Mucosa of rectum (tissue), 2 donors: ENCODE measurements at regions not wholly inside any gene's neighbourhood (a gene's known extent, or its start where the extent isn't known, plus 50 kb on each side); places are given as distances from the start of the nearest gene placed in this dataset.

ENCODE experiments used
- H3K27ac ChIP-seq, 2 donors: one replicate each; pipeline ENCODE4 v1.7.0; 2013; ENCODE audit warnings: inconsistent platforms in 2 of 2, low read depth in 2 of 2, low read length in 2 of 2
- H3K27me3 ChIP-seq, 2 donors: one replicate each; pipeline ENCODE4 v1.7.0; 2013; ENCODE audit warnings: low read length in 2 of 2; ENCODE audit not compliant: control insufficient read depth in 2 of 2, insufficient read depth in 2 of 2
- H3K36me3 ChIP-seq, 2 donors: one replicate each; pipeline ENCODE4 v1.7.0; 2013; ENCODE audit warnings: low read length in 2 of 2; ENCODE audit not compliant: control insufficient read depth in 2 of 2, insufficient read depth in 2 of 2
- H3K4me1 ChIP-seq, 2 donors: one replicate each; pipeline ENCODE4 v1.7.0; 2013; ENCODE audit warnings: low read length in 2 of 2, mild to moderate bottlenecking in 1 of 2; ENCODE audit not compliant: control insufficient read depth in 2 of 2, insufficient read depth in 2 of 2
- H3K4me3 ChIP-seq, 2 donors: one replicate each; pipeline ENCODE4 v1.7.0; 2013; ENCODE audit warnings: low read length in 2 of 2
- H3K9ac ChIP-seq, 2 donors: one replicate each; pipeline ENCODE4 v1.7.0; 2013; ENCODE audit warnings: low read length in 2 of 2, low read depth in 1 of 2, mild to moderate bottlenecking in 1 of 2
- H3K9me3 ChIP-seq, 2 donors: one replicate each; pipeline ENCODE4 v1.7.0; 2013; ENCODE audit warnings: low read length in 2 of 2; ENCODE audit not compliant: control insufficient read depth in 2 of 2
- donor health status: healthy.
- donor health status: Normal muscosa, but diverticular disease.

DNA sequence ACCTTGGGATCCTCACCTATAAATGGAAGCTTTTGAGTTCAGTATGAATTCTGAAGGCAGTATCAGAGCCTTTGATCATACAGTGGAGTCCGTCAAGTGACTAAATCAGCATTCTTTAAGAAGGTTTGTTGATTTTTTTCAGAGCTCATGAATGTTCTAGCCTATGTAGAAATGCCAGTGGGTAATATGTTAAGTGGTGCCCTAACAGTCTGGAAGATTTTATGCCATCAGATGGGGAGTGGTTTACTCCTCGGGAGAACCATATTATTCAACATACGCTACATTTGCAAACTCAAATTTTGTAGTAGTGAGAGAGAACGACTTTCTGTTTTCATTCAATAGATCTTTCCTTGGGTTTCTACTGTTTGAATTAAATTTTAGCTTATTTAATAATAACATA, 225.0 kb upstream of the ACVR2A start:
- no peak overlapping the region for H3K27ac ChIP-seq
- H3K4me3 ChIP-seq = no peak overlapping the region
- no peaks in the 10 kb centered on the region for H3K9me3 ChIP-seq
- no peaks in the 10 kb centered on the region for H3K27me3 ChIP-seq
- H3K36me3 ChIP-seq = no peaks in the 10 kb centered on the region
- peaks cover 0 to 5% of the 10 kb centered on the region in 2 donors for H3K4me1 ChIP-seq
- H3K9ac ChIP-seq = no peak overlapping the region

DNA sequence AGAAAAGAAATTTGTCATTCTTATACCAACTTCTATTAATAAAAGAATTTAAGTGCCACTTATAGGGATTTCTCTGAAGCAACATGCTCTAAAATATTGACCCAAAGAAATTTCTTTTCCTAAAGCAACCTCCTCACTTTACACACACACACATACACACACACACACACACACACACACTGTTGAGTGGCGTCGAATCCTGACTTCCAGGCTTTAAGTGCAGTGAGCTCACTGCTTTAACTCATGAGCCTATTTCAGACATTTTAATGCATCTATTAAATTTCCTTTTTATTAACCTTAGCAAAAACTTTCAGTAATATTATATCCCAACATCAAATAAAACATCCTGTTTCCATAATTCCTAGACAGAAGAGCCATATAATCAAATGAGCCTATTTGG, 229.1 kb upstream of the ACVR2A start:
- H3K36me3 ChIP-seq = no peaks in the 10 kb centered on the region
- H3K4me3 ChIP-seq = no peak overlapping the region
- H3K4me1 ChIP-seq = peaks cover 3 to 14% of the 10 kb centered on the region in 2 donors
- no peak overlapping the region for H3K9ac ChIP-seq
- H3K9me3 ChIP-seq = no peaks in the 10 kb centered on the region
- H3K27ac ChIP-seq = no peak overlapping the region
- no peaks in the 10 kb centered on the region for H3K27me3 ChIP-seq

DNA sequence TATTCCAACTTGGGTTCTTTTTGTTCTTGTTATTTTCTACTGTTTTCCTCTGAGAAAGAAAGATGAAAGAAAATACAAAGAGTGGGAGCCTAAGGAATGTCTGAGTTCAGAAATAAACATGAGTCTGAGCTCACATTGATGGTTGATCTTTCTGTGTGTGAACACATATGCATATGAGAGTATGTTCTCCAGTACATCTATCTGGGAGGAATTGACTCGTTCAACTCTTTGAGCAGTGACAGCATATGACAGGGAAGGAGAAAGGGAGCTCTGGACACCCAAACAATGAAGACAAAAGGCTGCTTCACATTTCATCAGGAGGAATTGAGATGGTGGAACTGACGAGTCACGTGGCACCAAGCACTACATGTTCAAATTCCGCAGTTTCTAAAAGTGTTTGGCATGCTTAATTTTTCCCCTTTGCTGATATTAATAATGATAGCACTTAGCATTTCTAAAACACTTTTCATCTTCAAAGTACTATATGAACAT, 229.8 kb upstream of the ACVR2A start:
- H3K27ac ChIP-seq = no peak overlapping the region
- no peaks in the 10 kb centered on the region for H3K27me3 ChIP-seq
- no peak overlapping the region for H3K9ac ChIP-seq
- no peaks in the 10 kb centered on the region for H3K9me3 ChIP-seq
- no peaks in the 10 kb centered on the region for H3K36me3 ChIP-seq
- no peak overlapping the region for H3K4me3 ChIP-seq
- H3K4me1 ChIP-seq = peaks cover 3 to 14% of the 10 kb centered on the region in 2 donors

DNA sequence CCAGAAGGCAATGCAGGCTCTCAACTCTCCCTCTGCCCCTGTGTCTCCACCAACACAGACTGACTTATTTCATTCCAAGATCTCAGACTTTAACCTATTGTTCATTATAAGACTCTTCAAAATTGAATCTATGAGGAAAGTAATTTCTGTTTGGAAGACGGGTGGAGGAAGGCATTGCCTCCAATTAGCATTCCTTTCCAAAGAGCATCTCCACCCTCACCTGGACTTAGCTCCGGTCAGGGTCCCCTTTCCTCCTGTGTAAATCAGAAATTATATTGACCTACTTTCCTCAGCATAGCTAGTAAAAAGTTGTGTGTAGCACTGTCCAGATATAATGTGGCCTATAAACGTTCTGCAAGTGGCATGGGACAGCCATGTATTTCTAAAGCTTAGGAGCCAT, 230.4 kb upstream of the ACVR2A start:
- Histone ChIP-seq H3K27ac (no peak overlapping the region), H3K9ac (no peak overlapping the region), H3K4me3 (no peak overlapping the region), H3K27me3 (no peaks in the 10 kb centered on the region), H3K36me3 (no peaks in the 10 kb centered on the region), H3K9me3 (no peaks in the 10 kb centered on the region), H3K4me1 (peaks cover 3 to 14% of the 10 kb centered on the region in 2 donors)

DNA sequence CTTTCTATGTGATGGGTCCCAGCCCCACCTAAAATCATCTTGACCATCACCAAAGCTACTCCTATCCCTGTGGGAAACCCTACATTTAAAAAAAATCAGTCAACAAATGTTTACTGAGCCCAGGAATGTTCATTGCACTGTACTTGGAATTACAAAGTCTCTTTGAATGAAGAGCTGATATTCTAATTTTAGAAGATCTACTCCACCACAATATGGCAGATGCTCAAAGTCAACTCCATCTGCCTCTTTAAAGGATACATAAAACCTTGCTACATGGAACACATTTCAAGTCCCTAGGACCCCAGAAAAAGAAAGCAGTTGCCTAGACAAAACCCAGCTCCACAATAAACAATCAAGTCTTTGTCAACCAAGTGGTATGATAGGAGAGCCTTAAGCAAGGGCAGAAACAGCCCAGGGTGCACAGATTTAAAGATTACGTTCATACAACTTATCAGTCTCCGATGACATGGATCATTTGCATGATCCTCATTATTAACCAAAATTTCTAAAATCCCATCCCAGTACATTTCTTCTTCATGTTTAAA, 234.3 kb upstream of the ACVR2A start:
- H3K27ac ChIP-seq = no peak overlapping the region
- no peaks in the 10 kb centered on the region for H3K36me3 ChIP-seq
- H3K4me1 ChIP-seq = peaks cover 3 to 12% of the 10 kb centered on the region in 2 donors
- no peak overlapping the region for H3K4me3 ChIP-seq
- H3K27me3 ChIP-seq = no peaks in the 10 kb centered on the region
- H3K9ac ChIP-seq = no peak overlapping the region
- H3K9me3 ChIP-seq = no peaks in the 10 kb centered on the region

DNA sequence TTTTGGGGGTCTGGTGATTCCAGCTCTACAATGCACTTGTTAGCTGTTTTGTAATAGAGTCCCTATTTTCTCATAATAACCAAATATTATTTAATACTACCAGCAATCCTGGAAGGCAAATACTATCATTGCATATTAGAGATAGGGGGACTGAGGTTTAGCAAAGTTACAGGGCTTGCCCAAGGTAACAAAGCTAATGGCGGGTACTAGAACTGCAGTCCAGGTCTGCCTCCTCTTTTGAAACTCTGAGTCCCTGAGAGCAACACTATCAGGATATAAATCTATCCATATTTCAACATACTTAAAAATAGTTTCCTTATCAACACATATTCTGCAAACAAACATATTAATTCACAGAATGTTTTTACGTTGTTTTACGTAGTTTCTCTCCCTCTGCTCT, 235.5 kb upstream of the ACVR2A start:
- Histone ChIP-seq H3K27ac (no peak overlapping the region), H3K4me1 (peaks cover 3 to 9% of the 10 kb centered on the region in 2 donors), H3K9ac (no peak overlapping the region), H3K27me3 (no peaks in the 10 kb centered on the region), H3K4me3 (no peak overlapping the region), H3K9me3 (no peaks in the 10 kb centered on the region), H3K36me3 (no peaks in the 10 kb centered on the region)

DNA sequence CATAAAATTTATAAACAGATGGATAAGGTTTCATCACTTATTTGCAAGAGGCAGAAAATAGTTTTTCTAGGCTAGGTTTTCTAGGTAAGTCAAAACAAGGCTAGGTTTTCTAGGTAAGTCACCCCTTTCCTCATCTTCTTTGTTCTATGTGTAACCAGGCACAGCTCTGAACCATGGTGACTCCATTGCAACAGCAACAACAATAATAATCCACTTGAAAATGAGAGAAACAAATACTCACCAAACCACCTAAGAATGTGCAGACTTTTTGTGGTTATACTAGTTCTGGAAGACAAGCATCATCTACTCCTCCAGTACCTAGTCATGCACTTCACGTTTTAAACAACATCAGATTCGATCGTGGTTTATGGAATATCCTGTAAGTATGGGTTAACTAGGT, 237.4 kb upstream of the ACVR2A start:
- no peaks in the 10 kb centered on the region for H3K4me1 ChIP-seq
- H3K27me3 ChIP-seq = no peaks in the 10 kb centered on the region
- H3K4me3 ChIP-seq = no peak overlapping the region
- H3K36me3 ChIP-seq = no peaks in the 10 kb centered on the region
- no peaks in the 10 kb centered on the region for H3K9me3 ChIP-seq
- H3K27ac ChIP-seq = no peak overlapping the region
- H3K9ac ChIP-seq = no peak overlapping the region

DNA sequence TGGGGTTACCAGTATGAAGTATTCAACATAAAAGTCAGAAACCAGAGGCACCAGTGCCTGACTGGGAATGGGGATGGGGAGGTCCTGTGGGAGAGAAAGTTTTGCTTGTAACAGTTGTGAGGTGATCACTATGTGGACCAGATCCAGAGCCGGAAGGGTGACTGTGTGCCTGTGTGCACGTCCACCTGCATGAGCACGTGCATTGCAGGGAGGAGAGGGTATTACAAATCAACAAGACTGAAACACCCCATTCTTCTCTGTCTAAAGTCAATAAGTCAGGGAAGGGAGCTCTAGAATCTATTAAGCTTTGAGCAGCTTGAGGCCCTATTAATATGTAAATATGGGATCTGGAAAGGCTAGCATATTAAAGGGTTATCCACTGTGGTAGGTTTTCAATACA, 241.0 kb upstream of the ACVR2A start:
- no peak overlapping the region for H3K27ac ChIP-seq
- H3K4me3 ChIP-seq = no peak overlapping the region
- H3K9ac ChIP-seq = no peak overlapping the region
- peaks cover 0 to 2% of the 10 kb centered on the region in 2 donors for H3K9me3 ChIP-seq
- no peaks in the 10 kb centered on the region for H3K36me3 ChIP-seq
- H3K4me1 ChIP-seq = no peaks in the 10 kb centered on the region
- no peaks in the 10 kb centered on the region for H3K27me3 ChIP-seq

DNA sequence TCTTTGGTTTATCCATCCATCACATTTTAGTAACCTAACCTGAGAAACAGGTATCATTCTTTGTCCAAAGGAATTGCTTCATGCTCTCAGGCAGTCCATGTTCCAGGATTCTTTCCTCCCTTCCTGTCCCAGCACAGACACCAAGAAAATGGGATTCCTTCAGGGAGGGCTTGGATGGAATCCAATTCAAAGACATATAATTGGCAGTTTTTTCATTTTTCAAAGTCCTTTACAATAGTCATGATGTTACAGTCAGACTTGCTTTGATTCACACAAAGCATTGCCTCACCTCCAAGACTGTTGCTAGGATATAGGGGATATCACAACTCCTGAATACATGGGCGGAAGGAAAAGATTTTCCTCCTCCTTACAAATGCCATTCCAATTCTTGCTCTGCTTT, 241.4 kb upstream of the ACVR2A start:
- Histone ChIP-seq H3K36me3 (no peaks in the 10 kb centered on the region), H3K27me3 (no peaks in the 10 kb centered on the region), H3K4me1 (no peaks in the 10 kb centered on the region), H3K4me3 (no peak overlapping the region), H3K9ac (no peak overlapping the region), H3K27ac (no peak overlapping the region), H3K9me3 (peaks cover 0 to 2% of the 10 kb centered on the region in 2 donors)

DNA sequence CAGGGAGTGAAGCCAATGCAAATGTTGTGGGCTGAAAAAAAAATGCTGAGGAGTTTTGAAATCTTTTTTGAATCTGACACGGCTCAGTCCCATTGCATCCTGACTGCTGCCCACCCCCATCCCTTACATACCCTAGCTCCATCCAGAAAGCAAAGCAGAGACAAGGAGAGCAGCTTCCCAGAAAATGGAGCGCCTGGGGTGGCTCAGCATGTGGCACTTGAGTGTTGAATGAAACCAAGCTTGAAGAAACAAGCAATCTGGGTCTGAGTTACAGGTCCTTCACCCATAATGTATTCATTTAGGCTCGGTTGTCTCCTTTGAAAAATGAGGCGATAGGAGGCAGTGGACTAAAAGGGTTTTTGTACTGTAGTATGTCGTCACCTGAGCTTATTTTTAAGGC, 244.2 kb upstream of the ACVR2A start:
- Histone ChIP-seq H3K27ac (no peak overlapping the region), H3K4me3 (no peak overlapping the region), H3K9ac (no peak overlapping the region), H3K9me3 (peaks cover 0 to 2% of the 10 kb centered on the region in 2 donors), H3K36me3 (no peaks in the 10 kb centered on the region), H3K4me1 (peaks cover 2 to 3% of the 10 kb centered on the region in 2 donors), H3K27me3 (no peaks in the 10 kb centered on the region)

DNA sequence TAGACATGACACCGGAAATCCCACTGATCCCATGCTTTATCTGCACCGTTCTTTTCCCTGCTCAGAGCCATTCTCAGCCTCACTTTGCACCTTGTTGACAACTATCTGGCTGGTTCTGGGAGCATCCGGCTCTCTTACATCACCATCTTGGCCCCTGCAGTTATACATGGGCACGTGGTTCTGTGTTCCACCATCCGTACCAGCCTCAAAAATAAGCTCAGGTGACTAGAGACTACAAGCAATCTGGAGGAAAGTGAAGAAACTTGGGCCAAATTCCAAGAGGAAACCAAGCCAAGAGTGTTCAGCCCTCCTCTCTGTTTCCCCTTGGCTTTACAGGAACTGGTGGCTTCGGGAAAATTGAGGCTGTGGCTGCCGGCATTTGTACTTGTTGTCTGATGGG, 244.6 kb upstream of the ACVR2A start:
- Histone ChIP-seq H3K36me3 (no peaks in the 10 kb centered on the region), H3K9ac (no peak overlapping the region), H3K27me3 (no peaks in the 10 kb centered on the region), H3K27ac (no peak overlapping the region), H3K4me1 (peaks cover 6 to 7% of the 10 kb centered on the region in 2 donors), H3K4me3 (no peak overlapping the region), H3K9me3 (peaks cover 0 to 2% of the 10 kb centered on the region in 2 donors)
